ENCODE measurements at regions not wholly inside any gene's neighbourhood (a gene's known extent, or its start where the extent isn't known, plus 50 kb on each side); places are given as distances from the start of the nearest gene placed in this dataset.

GRCh38 chr5:6961837-6962635, 248.8 kb downstream of the TENT4A start (continued):
- TF ChIP-seq ATF3 (IDR thresholded peaks at IDR 0.05): no peak
- no peak for TF ChIP-seq REST (IDR thresholded peaks at IDR 0.05)

- Histone ChIP-seq H3K9ac (ENCODE audit: low read depth in 1 of 2, low read length in 2 of 2) (no peak overlapping the region), H3K4me1 (ENCODE audit: control insufficient read depth in 4 of 4, insufficient read depth in 4 of 4, low read length in 3 of 4) (no peaks in the 10 kb centered on the region), H3K36me3 (ENCODE audit: control insufficient read depth in 4 of 4, insufficient read depth in 3 of 4, low read depth in 1 of 4, low read length in 3 of 4) (no peaks in the 10 kb centered on the region), H3K27me3 (ENCODE audit: control insufficient read depth in 4 of 4, insufficient read depth in 4 of 4, low read length in 3 of 4) (no peaks in the 10 kb centered on the region), H3K4me3 (ENCODE audit: low read depth in 1 of 3, low read length in 3 of 3) (no peak overlapping the region), H3K9me3 (ENCODE audit: control insufficient read depth in 4 of 4, low read length in 3 of 4) (no peaks in the 10 kb centered on the region), H3K27ac (ENCODE audit: low read depth in 1 of 2, low read length in 2 of 2) (no peak overlapping the region)
- no peak for DNase-seq (ENCODE audit: low spot score)
- 33% methylated on average over 2 of the region's 2 CpGs for WGBS
- no peak for TF ChIP-seq EGR1 (IDR thresholded peaks at IDR 0.05; ENCODE audit: low read depth in 2 of 2)
- no peak for TF ChIP-seq NR2F2 (IDR thresholded peaks at IDR 0.05)
- no peak for TF ChIP-seq ATF3 (IDR thresholded peaks at IDR 0.05)
- TF ChIP-seq MAX (IDR thresholded peaks at IDR 0.05): no peak
- TF ChIP-seq HNF4G (IDR thresholded peaks at IDR 0.05): no peak
- no peak for TF ChIP-seq FOXA2 (IDR thresholded peaks at IDR 0.05)
- no peak for TF ChIP-seq FOXA1 (IDR thresholded peaks at IDR 0.05)
- no peak for TF ChIP-seq JUND (IDR thresholded peaks at IDR 0.05)
- TF ChIP-seq SP1 (IDR thresholded peaks at IDR 0.05): no peak
- no peak for TF ChIP-seq HNF4A (conservative IDR thresholded peaks at IDR 0.05)
- TF ChIP-seq GABPA (IDR thresholded peaks at IDR 0.05 in 1 of 2, conservative IDR thresholded peaks at IDR 0.05 in 1 of 2): no peak
- no peak for TF ChIP-seq TAF1 (conservative IDR thresholded peaks at IDR 0.05)
- TF ChIP-seq ZBTB33 (IDR thresholded peaks at IDR 0.05): no peak
- TF ChIP-seq RAD21 (IDR thresholded peaks at IDR 0.05): no peak
- no peak for TF ChIP-seq REST (IDR thresholded peaks at IDR 0.05)
- TF ChIP-seq YY1 (IDR thresholded peaks at IDR 0.05): no peak
- no peak for TF ChIP-seq CTCF (IDR thresholded peaks at IDR 0.05; ENCODE audit: low read depth, low read length, missing input control)
Observed at GRCh38 chr5:6976971-6977370, 263.7 kb downstream of the TENT4A start.

Measured in liver (tissue), 8 donors.